ENCODE measurements at regions not wholly inside any gene's neighbourhood (a gene's known extent, or its start where the extent isn't known, plus 50 kb on each side); places are given as distances from the start of the nearest gene placed in this dataset.

- no peaks in the 10 kb centered on the region for H3K36me3 ChIP-seq
- 95 to 97% methylated on average over 5 of the region's 5 CpGs for WGBS, 2 donors
- H3K27me3 ChIP-seq = no peaks in the 10 kb centered on the region
- H3K9me3 ChIP-seq = no peaks in the 10 kb centered on the region
- TF ChIP-seq CTCF (IDR thresholded peaks at IDR 0.05) = no peak
- TF ChIP-seq POLR2A (IDR thresholded peaks at IDR 0.05) = no peak
- peaks cover 5 to 10% of the 10 kb centered on the region in 2 donors for H3K4me1 ChIP-seq
- no peak for DNase-seq
- H3K27ac ChIP-seq = no peak overlapping the region
- no peak overlapping the region for H3K4me3 ChIP-seq (replicated peaks in 1 of 3)
- intact Hi-C loops (cut with DNase I) = no loop called here
These were observed 107.9 kb upstream of the BCL2L14 start for GRCh38 chr12:11962860-11963259.

DNA sequence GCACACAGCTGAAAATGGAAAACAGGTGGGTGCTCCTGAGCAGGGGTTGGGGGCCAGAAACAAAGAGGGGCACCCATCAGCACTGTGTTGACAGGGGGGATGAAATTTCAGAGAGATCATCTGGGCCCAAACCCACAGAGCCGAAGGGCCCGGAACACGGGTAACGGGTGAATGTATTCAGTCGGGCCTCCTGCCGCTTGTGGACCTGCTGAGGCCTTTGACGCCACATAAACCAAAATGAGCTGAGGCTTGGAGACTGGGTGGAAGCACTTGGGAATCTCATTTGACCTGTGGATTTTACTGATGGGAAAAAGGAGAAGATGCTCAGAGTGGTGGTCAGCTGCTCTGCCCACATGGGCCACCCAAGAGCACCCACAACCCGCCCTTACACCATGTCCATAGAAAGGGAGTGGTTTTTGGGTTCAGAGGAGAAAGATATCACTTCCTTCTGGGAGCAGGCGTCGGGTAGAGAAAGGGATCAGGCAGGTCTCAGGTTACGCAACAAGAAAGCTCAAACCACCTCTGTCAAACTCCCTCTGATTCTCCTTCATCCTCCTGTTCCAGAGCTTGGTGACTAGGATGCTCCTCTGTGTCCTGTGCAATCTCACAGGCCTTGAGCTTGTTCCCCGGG is 106.8 kb upstream of the BCL2L14 start:
- TF ChIP-seq CTCF (IDR thresholded peaks at IDR 0.05) (no peak), POLR2A (IDR thresholded peaks at IDR 0.05) (no peak)
- H3K9me3 ChIP-seq = no peaks in the 10 kb centered on the region
- no peak overlapping the region for H3K27ac ChIP-seq
- H3K27me3 ChIP-seq = no peaks in the 10 kb centered on the region
- DNase-seq = no peak
- intact Hi-C loops (cut with DNase I) = no loop called here
- H3K4me1 ChIP-seq = peaks cover 0 to 2% of the 10 kb centered on the region in 2 donors
- no peaks in the 10 kb centered on the region for H3K36me3 ChIP-seq
- no peak overlapping the region for H3K4me3 ChIP-seq (replicated peaks in 1 of 3)
- WGBS, 2 donors = 94 to 95% methylated on average over 12 of the region's 12 CpGs

GRCh38 chr12:11965258-11965910 is 105.4 kb upstream of the BCL2L14 start:
- intact Hi-C loops (cut with DNase I) = no loop called here
- Histone ChIP-seq H3K27ac (no peak overlapping the region), H3K27me3 (no peaks in the 10 kb centered on the region), H3K4me1 (no peaks in the 10 kb centered on the region), H3K4me3 (replicated peaks in 1 of 3) (no peak overlapping the region), H3K9me3 (no peaks in the 10 kb centered on the region), H3K36me3 (no peaks in the 10 kb centered on the region)
- TF ChIP-seq CTCF (IDR thresholded peaks at IDR 0.05) = no peak
- no peak for TF ChIP-seq POLR2A (IDR thresholded peaks at IDR 0.05)
- DNase-seq = no peak
- 90 to 93% methylated on average over 9 of the region's 9 CpGs for WGBS, 2 donors

- H3K4me3 ChIP-seq (replicated peaks in 1 of 3) = no peak overlapping the region
- intact Hi-C loops (cut with DNase I) = no loop called here
- DNase-seq = no peak
- H3K4me1 ChIP-seq = no peaks in the 10 kb centered on the region
- WGBS, 2 donors = 90 to 98% methylated on average over 9 of the region's 9 CpGs
- H3K9me3 ChIP-seq = no peaks in the 10 kb centered on the region
- no peak overlapping the region for H3K27ac ChIP-seq
- no peaks in the 10 kb centered on the region for H3K36me3 ChIP-seq
- H3K27me3 ChIP-seq = no peaks in the 10 kb centered on the region
- TF ChIP-seq POLR2A (IDR thresholded peaks at IDR 0.05) = no peak
These were observed 103.2 kb upstream of the BCL2L14 start for GRCh38 chr12:11967376-11968047.

- H3K36me3 ChIP-seq = no peaks in the 10 kb centered on the region
- no peak overlapping the region for H3K27ac ChIP-seq
- WGBS, 2 donors = 64 to 66% methylated on average over 5 of the region's 5 CpGs
These were observed 102.7 kb upstream of the BCL2L14 start for GRCh38 chr12:11968048-11968383.

More at GRCh38 chr12:11968048-11968383, 102.7 kb upstream of the BCL2L14 start:
- Histone ChIP-seq H3K27me3 (no peaks in the 10 kb centered on the region), H3K4me3 (replicated peaks in 1 of 3) (no peak overlapping the region), H3K9me3 (no peaks in the 10 kb centered on the region), H3K4me1 (peaks cover 4 to 5% of the 10 kb centered on the region in 2 donors)
- TF ChIP-seq CTCF (IDR thresholded peaks at IDR 0.05) = no peak
- no peak for TF ChIP-seq POLR2A (IDR thresholded peaks at IDR 0.05)
- intact Hi-C loops (cut with DNase I) = no loop called here
- no peak for DNase-seq
